Testis (tissue), 2 donors: ENCODE measurements at regions not wholly inside any gene's neighbourhood (a gene's known extent, or its start where the extent isn't known, plus 50 kb on each side); places are given as distances from the start of the nearest gene placed in this dataset.

ENCODE experiments used
- CTCF ChIP-seq, 3 experiments: fragments of 450-650 bp in 2 of 3; fragments of 200-600 bp in 1 of 3; sonication (generic) in 1 of 3; IDR thresholded peaks; one replicate each; pipeline ENCODE4 v1.5.1; 2016 to 2019; ENCODE audit warnings: antibody characterized with exemption in 3 of 3, mild to moderate bottlenecking in 2 of 3, moderate library complexity in 1 of 3
- POLR2A ChIP-seq: fragments of 450-650 bp; IDR thresholded peaks from one replicate; pipeline ENCODE4 v1.6.1; 2017; ENCODE audit warnings: antibody characterized with exemption, mild to moderate bottlenecking, moderate library complexity

- TF ChIP-seq POLR2A = no peak
- TF ChIP-seq CTCF (IDR thresholded peaks at IDR 0.05) = no peak
Measured at GRCh38 chr11:42593441-42593840, 718.4 kb upstream of the API5 start.
